SJCRH30 (cell line): ENCODE measurements at regions not wholly inside any gene's neighbourhood (a gene's known extent, or its start where the extent isn't known, plus 50 kb on each side); places are given as distances from the start of the nearest gene placed in this dataset.

Source experiments
- DNase-seq, 2 experiments: peaks; one replicate each; pipeline ENCODE4 v3.0.0-alpha.2; 2015 to 2020
- H3K27ac ChIP-seq: fragments of 250-450 bp; sonication (Bioruptor Pico); 2 replicates; pipeline ENCODE4 v1.5.1; 2020; ENCODE audit warnings: mild to moderate bottlenecking, moderate library complexity
- H3K27me3 ChIP-seq: fragments of 250-450 bp; sonication (Bioruptor Pico); 2 replicates; pipeline ENCODE4 v1.5.1; 2020; ENCODE audit warnings: mild to moderate bottlenecking, moderate library complexity
- H3K36me3 ChIP-seq: fragments of 250-450 bp; sonication (Bioruptor Pico); 2 replicates; pipeline ENCODE4 v1.5.1; 2020; ENCODE audit warnings: mild to moderate bottlenecking, moderate library complexity
- H3K4me1 ChIP-seq: fragments of 250-450 bp; sonication (Bioruptor Pico); 2 replicates; pipeline ENCODE4 v1.5.1; 2020; ENCODE audit warnings: mild to moderate bottlenecking, moderate library complexity
- H3K4me3 ChIP-seq: fragments of 250-450 bp; sonication (Bioruptor Pico); 2 replicates; pipeline ENCODE4 v1.5.1; 2020; ENCODE audit warnings: mild to moderate bottlenecking, moderate library complexity
- H3K9me3 ChIP-seq: fragments of 250-450 bp; sonication (Bioruptor Pico); replicated peaks from 2 replicates; pipeline ENCODE4 v1.5.1; 2020; ENCODE audit warnings: mild to moderate bottlenecking, moderate library complexity

- H3K9me3 ChIP-seq: no peaks in the 10 kb centered on the region
- no peaks in the 10 kb centered on the region for H3K4me1 ChIP-seq
- no peak for DNase-seq
- no peaks in the 10 kb centered on the region for H3K36me3 ChIP-seq
- peaks cover 9% of the 10 kb centered on the region; the same call in 1 of the 2 replicates for H3K27me3 ChIP-seq
- H3K27ac ChIP-seq: no peak overlapping the region
- no peak overlapping the region for H3K4me3 ChIP-seq
Observed at GRCh38 chr2:58516695-58517094, 275.6 kb upstream of the FANCL start.

GRCh38 chr2:58515827-58516573 lies 274.9 kb upstream of the FANCL start:
- H3K27me3 ChIP-seq: peaks cover 7% of the 10 kb centered on the region; the same call in 1 of the 2 replicates
- H3K9me3 ChIP-seq: no peaks in the 10 kb centered on the region
- H3K4me3 ChIP-seq: no peak overlapping the region
- H3K4me1 ChIP-seq: no peaks in the 10 kb centered on the region
- H3K27ac ChIP-seq: no peak overlapping the region
- no peaks in the 10 kb centered on the region for H3K36me3 ChIP-seq
- no peak for DNase-seq

- Histone ChIP-seq H3K9me3 (no peaks in the 10 kb centered on the region), H3K4me3 (no peak overlapping the region), H3K36me3 (no peaks in the 10 kb centered on the region), H3K27me3 (peaks cover 7% of the 10 kb centered on the region; the same call in 1 of the 2 replicates), H3K27ac (no peak overlapping the region), H3K4me1 (no peaks in the 10 kb centered on the region)
- no peak for DNase-seq
Observed at GRCh38 chr2:58514252-58514651, 273.1 kb upstream of the FANCL start.

- H3K27me3 ChIP-seq: 0 out of 2 replicates have a peak, but pooled peaks cover 7% of the 10 kb centered on the region
- no peaks in the 10 kb centered on the region for H3K36me3 ChIP-seq
- DNase-seq: no peak
- no peak overlapping the region for H3K4me3 ChIP-seq
- no peaks in the 10 kb centered on the region for H3K4me1 ChIP-seq
- no peak overlapping the region for H3K27ac ChIP-seq
- H3K9me3 ChIP-seq: no peaks in the 10 kb centered on the region
Observed at GRCh38 chr2:58512878-58513277, 271.8 kb upstream of the FANCL start.

- Histone ChIP-seq H3K27ac (no peak overlapping the region), H3K36me3 (no peaks in the 10 kb centered on the region)
- no peak for DNase-seq
Observed at GRCh38 chr2:58508006-58508405, 266.9 kb upstream of the FANCL start.

GRCh38 chr2:58503918-58504317 lies 262.8 kb upstream of the FANCL start:
- no peaks in the 10 kb centered on the region for H3K4me1 ChIP-seq
- H3K36me3 ChIP-seq: no peaks in the 10 kb centered on the region
- H3K4me3 ChIP-seq: no peak overlapping the region
- peaks cover 8% of the 10 kb centered on the region; the same call in 1 of the 2 replicates for H3K27me3 ChIP-seq
- H3K9me3 ChIP-seq: no peaks in the 10 kb centered on the region
- no peak overlapping the region for H3K27ac ChIP-seq
- no peak for DNase-seq

More at GRCh38 chr2:58508006-58508405, 266.9 kb upstream of the FANCL start:
- no peak overlapping the region for H3K4me3 ChIP-seq
- no peaks in the 10 kb centered on the region for H3K4me1 ChIP-seq
- peaks cover 11% of the 10 kb centered on the region; the same call in 1 of the 2 replicates for H3K27me3 ChIP-seq
- no peaks in the 10 kb centered on the region for H3K9me3 ChIP-seq

GRCh38 chr2:58502931-58503330 lies 261.8 kb upstream of the FANCL start:
- Histone ChIP-seq H3K9me3 (no peaks in the 10 kb centered on the region), H3K36me3 (no peaks in the 10 kb centered on the region), H3K27ac (no peak overlapping the region), H3K4me1 (no peaks in the 10 kb centered on the region), H3K4me3 (no peak overlapping the region), H3K27me3 (peaks cover 8% of the 10 kb centered on the region; the same call in 1 of the 2 replicates)
- no peak for DNase-seq

- H3K4me1 ChIP-seq: no peaks in the 10 kb centered on the region
- H3K27ac ChIP-seq: no peak overlapping the region
- peaks cover 8% of the 10 kb centered on the region; the same call in 1 of the 2 replicates for H3K27me3 ChIP-seq
- no peak overlapping the region for H3K4me3 ChIP-seq
- no peaks in the 10 kb centered on the region for H3K9me3 ChIP-seq
- no peaks in the 10 kb centered on the region for H3K36me3 ChIP-seq
- no peak for DNase-seq
Observed at GRCh38 chr2:58501371-58502160, 260.4 kb upstream of the FANCL start.

GRCh38 chr2:58497168-58497567 lies 256.0 kb upstream of the FANCL start:
- Histone ChIP-seq H3K36me3 (no peaks in the 10 kb centered on the region), H3K9me3 (no peaks in the 10 kb centered on the region), H3K27me3 (0 out of 2 replicates have a peak, but pooled peaks cover 3% of the 10 kb centered on the region), H3K4me1 (no peaks in the 10 kb centered on the region), H3K4me3 (no peak overlapping the region), H3K27ac (no peak overlapping the region)
- DNase-seq: no peak

GRCh38 chr2:58495806-58496205 lies 254.7 kb upstream of the FANCL start:
- no peak overlapping the region for H3K4me3 ChIP-seq
- H3K9me3 ChIP-seq: no peaks in the 10 kb centered on the region
- H3K36me3 ChIP-seq: no peaks in the 10 kb centered on the region
- 0 out of 2 replicates have a peak, but pooled peaks cover 3% of the 10 kb centered on the region for H3K27me3 ChIP-seq
- H3K4me1 ChIP-seq: no peaks in the 10 kb centered on the region
- no peak overlapping the region for H3K27ac ChIP-seq
- DNase-seq: no peak

- H3K27me3 ChIP-seq: 0 out of 2 replicates have a peak, but pooled peaks cover 2% of the 10 kb centered on the region
- no peaks in the 10 kb centered on the region for H3K9me3 ChIP-seq
- H3K36me3 ChIP-seq: no peaks in the 10 kb centered on the region
- no peak for DNase-seq
- no peak overlapping the region for H3K27ac ChIP-seq
- no peaks in the 10 kb centered on the region for H3K4me1 ChIP-seq
- H3K4me3 ChIP-seq: no peak overlapping the region
Observed at GRCh38 chr2:58494071-58494501, 253.0 kb upstream of the FANCL start.

GRCh38 chr2:58484629-58485028 lies 243.5 kb upstream of the FANCL start:
- no peaks in the 10 kb centered on the region for H3K27me3 ChIP-seq
- H3K9me3 ChIP-seq: no peaks in the 10 kb centered on the region
- no peaks in the 10 kb centered on the region for H3K4me1 ChIP-seq
- no peak for DNase-seq
- no peaks in the 10 kb centered on the region for H3K36me3 ChIP-seq
- no peak overlapping the region for H3K27ac ChIP-seq
- no peak overlapping the region for H3K4me3 ChIP-seq

- Histone ChIP-seq H3K27me3 (no peaks in the 10 kb centered on the region), H3K4me1 (no peaks in the 10 kb centered on the region), H3K4me3 (no peak overlapping the region), H3K27ac (no peak overlapping the region), H3K36me3 (no peaks in the 10 kb centered on the region), H3K9me3 (no peaks in the 10 kb centered on the region)
- DNase-seq: no peak
Observed at GRCh38 chr2:58484221-58484620, 243.1 kb upstream of the FANCL start.

- Histone ChIP-seq H3K27ac (no peak overlapping the region), H3K4me3 (no peak overlapping the region), H3K27me3 (no peaks in the 10 kb centered on the region), H3K4me1 (no peaks in the 10 kb centered on the region), H3K9me3 (no peaks in the 10 kb centered on the region), H3K36me3 (no peaks in the 10 kb centered on the region)
- no peak for DNase-seq
Observed at GRCh38 chr2:58483307-58483706, 242.2 kb upstream of the FANCL start.

- H3K36me3 ChIP-seq: no peaks in the 10 kb centered on the region
- H3K27me3 ChIP-seq: no peaks in the 10 kb centered on the region
- no peak overlapping the region for H3K4me3 ChIP-seq
- no peaks in the 10 kb centered on the region for H3K9me3 ChIP-seq
- no peak for DNase-seq
- H3K4me1 ChIP-seq: no peaks in the 10 kb centered on the region
- H3K27ac ChIP-seq: no peak overlapping the region
Observed at GRCh38 chr2:58481670-58482069, 240.5 kb upstream of the FANCL start.
